Stimulated activated CD8-positive, alpha-beta memory T cell treated with anti-CD3 and anti-CD28 coated beads, Interleukin-7, amount 100 ng/mL, for 4 hours (primary cell): ENCODE measurements at regions not wholly inside any gene's neighbourhood (a gene's known extent, or its start where the extent isn't known, plus 50 kb on each side); places are given as distances from the start of the nearest gene placed in this dataset.

ENCODE experiments used
- DNase-seq, 2 donors: peaks; one replicate each; pipeline ENCODE4 v3.0.0-alpha.2; 2020; ENCODE audit warnings: low read depth in 2 of 2

- DNase-seq: no peak
Observed at GRCh38 chr7:424301-424935, 95.2 kb downstream of the PDGFA start.

- no peak for DNase-seq
Observed at GRCh38 chr7:424961-425793, 94.5 kb downstream of the PDGFA start.

GRCh38 chr7:425794-426188 is 93.9 kb downstream of the PDGFA start:
- no peak for DNase-seq

GRCh38 chr7:426510-426909 is 93.1 kb downstream of the PDGFA start:
- no peak for DNase-seq

GRCh38 chr7:427506-428103 is 92.0 kb downstream of the PDGFA start:
- DNase-seq: no peak

GRCh38 chr7:428387-428786 is 91.3 kb downstream of the PDGFA start:
- DNase-seq: no peak

- DNase-seq: no peak
Observed at GRCh38 chr7:428927-429827, 90.5 kb downstream of the PDGFA start.

- no peak for DNase-seq
Observed at GRCh38 chr7:429828-430180, 89.8 kb downstream of the PDGFA start.

GRCh38 chr7:431041-431440 is 88.6 kb downstream of the PDGFA start:
- no peak for DNase-seq

- DNase-seq: no peak
Observed at GRCh38 chr7:431658-432111, 88.0 kb downstream of the PDGFA start.

GRCh38 chr7:432256-432655 is 87.4 kb downstream of the PDGFA start:
- DNase-seq: no peak

GRCh38 chr7:432933-433332 is 86.7 kb downstream of the PDGFA start:
- DNase-seq: no peak

GRCh38 chr7:433558-433957 is 86.1 kb downstream of the PDGFA start:
- no peak for DNase-seq

GRCh38 chr7:434891-435629 is 84.6 kb downstream of the PDGFA start:
- no peak for DNase-seq

GRCh38 chr7:435630-436366 is 83.8 kb downstream of the PDGFA start:
- peak in 1 of 2 donors; percentile 14 for DNase-seq

GRCh38 chr7:436367-437128 is 83.1 kb downstream of the PDGFA start:
- DNase-seq: no peak

GRCh38 chr7:437329-438251 is 82.1 kb downstream of the PDGFA start:
- no peak for DNase-seq

- DNase-seq: no peak
Observed at GRCh38 chr7:438361-438760, 81.3 kb downstream of the PDGFA start.

GRCh38 chr7:438916-439315 is 80.7 kb downstream of the PDGFA start:
- DNase-seq: no peak
